ENCODE measurements at regions not wholly inside any gene's neighbourhood (a gene's known extent, or its start where the extent isn't known, plus 50 kb on each side); places are given as distances from the start of the nearest gene placed in this dataset.

GRCh38 chr1:178572604-178573003 is 59.7 kb downstream of the TEX35 start:
- no peak overlapping the region for H3K27ac ChIP-seq
- no peak for TF ChIP-seq POLR2A (IDR thresholded peaks at IDR 0.05)
- TF ChIP-seq, protein P1, sequence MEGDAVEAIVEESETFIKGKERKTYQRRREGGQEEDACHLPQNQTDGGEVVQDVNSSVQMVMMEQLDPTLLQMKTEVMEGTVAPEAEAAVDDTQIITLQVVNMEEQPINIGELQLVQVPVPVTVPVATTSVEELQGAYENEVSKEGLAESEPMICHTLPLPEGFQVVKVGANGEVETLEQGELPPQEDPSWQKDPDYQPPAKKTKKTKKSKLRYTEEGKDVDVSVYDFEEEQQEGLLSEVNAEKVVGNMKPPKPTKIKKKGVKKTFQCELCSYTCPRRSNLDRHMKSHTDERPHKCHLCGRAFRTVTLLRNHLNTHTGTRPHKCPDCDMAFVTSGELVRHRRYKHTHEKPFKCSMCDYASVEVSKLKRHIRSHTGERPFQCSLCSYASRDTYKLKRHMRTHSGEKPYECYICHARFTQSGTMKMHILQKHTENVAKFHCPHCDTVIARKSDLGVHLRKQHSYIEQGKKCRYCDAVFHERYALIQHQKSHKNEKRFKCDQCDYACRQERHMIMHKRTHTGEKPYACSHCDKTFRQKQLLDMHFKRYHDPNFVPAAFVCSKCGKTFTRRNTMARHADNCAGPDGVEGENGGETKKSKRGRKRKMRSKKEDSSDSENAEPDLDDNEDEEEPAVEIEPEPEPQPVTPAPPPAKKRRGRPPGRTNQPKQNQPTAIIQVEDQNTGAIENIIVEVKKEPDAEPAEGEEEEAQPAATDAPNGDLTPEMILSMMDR (IDR thresholded peaks at IDR 0.05) = no peak
- no peaks in the 10 kb centered on the region for H3K9me3 ChIP-seq
- no peaks in the 10 kb centered on the region for H3K27me3 ChIP-seq
- no peak for DNase-seq
- H3K4me1 ChIP-seq = peaks cover 0 to 15% (median 7%) of the 10 kb centered on the region in 4 donors
- no peak overlapping the region for H3K4me3 ChIP-seq
- H3K36me3 ChIP-seq = no peaks in the 10 kb centered on the region

DNA sequence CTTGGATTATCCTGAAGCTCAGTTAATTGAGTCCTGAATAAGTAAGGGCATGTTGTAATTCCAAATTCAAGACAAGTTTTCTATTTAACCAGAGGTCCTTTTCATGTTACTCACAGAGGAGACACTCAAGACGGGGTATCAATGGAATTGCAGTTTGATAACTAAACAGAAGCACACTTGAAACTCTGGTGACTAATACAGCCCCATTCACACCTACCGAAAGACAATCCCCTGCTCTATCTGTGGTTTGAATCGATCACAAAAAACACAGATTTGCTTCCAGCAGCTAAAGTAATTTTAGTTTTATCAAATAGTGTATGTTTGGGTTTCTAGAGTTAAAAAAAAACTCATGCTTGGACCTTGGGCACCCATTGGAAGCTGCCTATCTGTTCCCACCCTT is 60.4 kb downstream of the TEX35 start:
- Histone ChIP-seq H3K27me3 (no peaks in the 10 kb centered on the region), H3K27ac (peak overlapping the region in 2 of 4 donors; percentile 7 to 60), H3K4me3 (no peak overlapping the region), H3K9me3 (no peaks in the 10 kb centered on the region), H3K4me1 (peaks cover 0 to 15% (median 7%) of the 10 kb centered on the region in 4 donors), H3K36me3 (no peaks in the 10 kb centered on the region)
- TF ChIP-seq, protein P1 (IDR thresholded peaks at IDR 0.05) = no peak
- no peak for TF ChIP-seq POLR2A (IDR thresholded peaks at IDR 0.05)
- no peak for DNase-seq

- no peak for DNase-seq
- H3K27ac ChIP-seq = peak overlapping the region in 1 of 4 donors; percentile 60
- TF ChIP-seq POLR2A (IDR thresholded peaks at IDR 0.05) = no peak
- TF ChIP-seq, protein P1 (IDR thresholded peaks at IDR 0.05) = no peak
Measured at GRCh38 chr1:178574345-178574744, 61.4 kb downstream of the TEX35 start.

GRCh38 chr1:178575611-178576361 is 62.9 kb downstream of the TEX35 start:
- Histone ChIP-seq H3K27me3 (no peaks in the 10 kb centered on the region), H3K27ac (peak overlapping the region in 3 of 4 donors; percentile 1 to 84 (median 65)), H3K9me3 (no peaks in the 10 kb centered on the region), H3K4me1 (peaks cover 0 to 25% (median 12%) of the 10 kb centered on the region in 4 donors), H3K36me3 (no peaks in the 10 kb centered on the region), H3K4me3 (no peak overlapping the region)
- DNase-seq = peak in 2 of 3 donors; percentile 60 to 64
- no peak for TF ChIP-seq POLR2A (IDR thresholded peaks at IDR 0.05)
- TF ChIP-seq, protein P1 (IDR thresholded peaks at IDR 0.05) = no peak

More at GRCh38 chr1:178574345-178574744, 61.4 kb downstream of the TEX35 start:
- H3K36me3 ChIP-seq = no peaks in the 10 kb centered on the region
- no peaks in the 10 kb centered on the region for H3K9me3 ChIP-seq
- H3K4me3 ChIP-seq = no peak overlapping the region
- H3K27me3 ChIP-seq = no peaks in the 10 kb centered on the region
- peaks cover 0 to 15% (median 7%) of the 10 kb centered on the region in 4 donors for H3K4me1 ChIP-seq

GRCh38 chr1:178576841-178577240 is 63.9 kb downstream of the TEX35 start:
- TF ChIP-seq, protein P1 (IDR thresholded peaks at IDR 0.05) = no peak
- no peak for TF ChIP-seq POLR2A (IDR thresholded peaks at IDR 0.05)
- H3K4me1 ChIP-seq = peaks cover 0 to 27% (median 13%) of the 10 kb centered on the region in 4 donors
- no peak for DNase-seq
- no peaks in the 10 kb centered on the region for H3K27me3 ChIP-seq
- no peaks in the 10 kb centered on the region for H3K36me3 ChIP-seq
- no peaks in the 10 kb centered on the region for H3K9me3 ChIP-seq
- H3K4me3 ChIP-seq = no peak overlapping the region
- H3K27ac ChIP-seq = peak overlapping the region in 2 of 4 donors; percentile 65 to 84

All from Peyer's patch (tissue), 4 donors.